Gastroesophageal sphincter (tissue), 4 donors: ENCODE measurements at regions not wholly inside any gene's neighbourhood (a gene's known extent, or its start where the extent isn't known, plus 50 kb on each side); places are given as distances from the start of the nearest gene placed in this dataset.
A peak's percentile ranks its signal among the peaks of the same experiment; 100 is the strongest.

Experiments used
- ATAC-seq: fragments of 150-250 bp; one replicate; pipeline ENCODE4 v1.9.1; 2016; ENCODE audit warnings: mild to moderate bottlenecking, moderate library complexity
- H3K27ac ChIP-seq, 4 donors: fragments of 200-600 bp; sonication (generic) in 3 of 4; 1 replicate in 3 of 4; 2 replicates in 1 of 4; pipeline ENCODE4 v1.5.1; 2016 to 2019
- H3K27me3 ChIP-seq: fragments of 200-600 bp; sonication (generic); one replicate; pipeline ENCODE4 v1.5.1; 2019
- H3K36me3 ChIP-seq, 2 donors: fragments of 200-600 bp; sonication (generic); one replicate each; pipeline ENCODE4 v1.5.1; 2019; ENCODE audit warnings: control low read depth in 1 of 2
- H3K4me1 ChIP-seq, 3 donors: fragments of 200-600 bp; sonication (generic); 1 replicate in 2 of 3; 2 replicates in 1 of 3; pipeline ENCODE4 v1.5.1; 2016 to 2019; ENCODE audit warnings: control low read depth in 2 of 3
- H3K4me3 ChIP-seq, 2 donors: fragments of 200-600 bp; sonication (generic); one replicate each; pipeline ENCODE4 v1.5.1; 2019; ENCODE audit warnings: mild to moderate bottlenecking in 1 of 2, moderate library complexity in 1 of 2
- H3K9me3 ChIP-seq, 3 donors: fragments of 200-600 bp; sonication (generic); one replicate each; pipeline ENCODE4 v1.5.1; 2017 to 2019; ENCODE audit warnings: control low read depth in 2 of 3
- EP300 ChIP-seq: sonication (generic); formaldehyde crosslinking; IDR thresholded peaks from one replicate; pipeline ENCODE4 v1.6.1; 2017; ENCODE audit warnings: antibody characterized with exemption, mild to moderate bottlenecking
- POLR2A ChIP-seq, 2 donors: fragments of 450-650 bp; IDR thresholded peaks; one replicate each; pipeline ENCODE4 v1.6.1; 2017; ENCODE audit warnings: antibody characterized with exemption in 2 of 2, mild to moderate bottlenecking in 2 of 2, moderate library complexity in 1 of 2
- POLR2AphosphoS5 ChIP-seq: sonication (generic); formaldehyde crosslinking; IDR thresholded peaks from one replicate; pipeline ENCODE4 v1.6.1; 2017; ENCODE audit warnings: antibody characterized with exemption
- WGBS, 2 donors: methylation state at CpG; one replicate each; pipeline ENCODE4 v1.1.5; 2018; ENCODE audit warnings: low coverage in 1 of 2; 5-methylcytosine and 5-hydroxymethylcytosine counted together
- TF ChIP-seq, protein P1 (sequence below), 4 experiments: fragments of 200-600 bp in 2 of 4; fragments of 450-650 bp in 2 of 4; sonication (generic) in 1 of 4; IDR thresholded peaks; one replicate each; pipeline ENCODE4 v1.5.1; 2017 to 2019; ENCODE audit warnings: antibody characterized with exemption in 4 of 4, mild to moderate bottlenecking in 2 of 4, moderate library complexity in 2 of 4

DNA sequence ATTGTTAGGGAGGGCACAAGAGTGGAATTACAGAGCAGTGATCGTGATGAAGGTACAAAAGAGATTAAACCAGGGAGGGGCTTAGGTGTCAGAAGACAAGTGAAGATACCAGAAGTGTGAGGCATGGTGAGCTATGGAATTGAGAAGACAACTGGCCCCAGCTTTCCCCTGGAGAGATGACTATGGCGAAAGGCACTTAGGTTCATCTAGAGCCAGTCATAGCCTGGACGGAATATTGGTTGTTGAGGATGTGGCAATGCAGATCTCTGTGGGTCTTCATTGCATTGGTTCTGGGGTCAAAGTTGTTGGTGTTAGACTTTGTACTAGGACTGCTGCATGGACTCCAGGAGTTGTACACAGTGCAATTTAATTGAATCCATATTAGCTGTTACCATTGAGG lies 115.7 kb downstream of the FASLG start:
- Histone ChIP-seq H3K4me3 (no peak overlapping the region), H3K27ac (peak overlapping the region in 3 of 4 donors; percentile 41 to 68 (median 57)), H3K27me3 (no peaks in the 10 kb centered on the region), H3K4me1 (no peaks in the 10 kb centered on the region), H3K9me3 (no peaks in the 10 kb centered on the region), H3K36me3 (no peaks in the 10 kb centered on the region)
- TF ChIP-seq, protein P1, sequence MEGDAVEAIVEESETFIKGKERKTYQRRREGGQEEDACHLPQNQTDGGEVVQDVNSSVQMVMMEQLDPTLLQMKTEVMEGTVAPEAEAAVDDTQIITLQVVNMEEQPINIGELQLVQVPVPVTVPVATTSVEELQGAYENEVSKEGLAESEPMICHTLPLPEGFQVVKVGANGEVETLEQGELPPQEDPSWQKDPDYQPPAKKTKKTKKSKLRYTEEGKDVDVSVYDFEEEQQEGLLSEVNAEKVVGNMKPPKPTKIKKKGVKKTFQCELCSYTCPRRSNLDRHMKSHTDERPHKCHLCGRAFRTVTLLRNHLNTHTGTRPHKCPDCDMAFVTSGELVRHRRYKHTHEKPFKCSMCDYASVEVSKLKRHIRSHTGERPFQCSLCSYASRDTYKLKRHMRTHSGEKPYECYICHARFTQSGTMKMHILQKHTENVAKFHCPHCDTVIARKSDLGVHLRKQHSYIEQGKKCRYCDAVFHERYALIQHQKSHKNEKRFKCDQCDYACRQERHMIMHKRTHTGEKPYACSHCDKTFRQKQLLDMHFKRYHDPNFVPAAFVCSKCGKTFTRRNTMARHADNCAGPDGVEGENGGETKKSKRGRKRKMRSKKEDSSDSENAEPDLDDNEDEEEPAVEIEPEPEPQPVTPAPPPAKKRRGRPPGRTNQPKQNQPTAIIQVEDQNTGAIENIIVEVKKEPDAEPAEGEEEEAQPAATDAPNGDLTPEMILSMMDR (IDR thresholded peaks at IDR 0.05) = no peak
- no peak for TF ChIP-seq POLR2A (IDR thresholded peaks at IDR 0.05)
- TF ChIP-seq POLR2AphosphoS5 = no peak
- TF ChIP-seq EP300 = no peak
- ATAC-seq = peak; percentile 24
- WGBS, 2 donors = 82 to 90% methylated on average over 1 to 3 of the region's 3 CpGs

DNA sequence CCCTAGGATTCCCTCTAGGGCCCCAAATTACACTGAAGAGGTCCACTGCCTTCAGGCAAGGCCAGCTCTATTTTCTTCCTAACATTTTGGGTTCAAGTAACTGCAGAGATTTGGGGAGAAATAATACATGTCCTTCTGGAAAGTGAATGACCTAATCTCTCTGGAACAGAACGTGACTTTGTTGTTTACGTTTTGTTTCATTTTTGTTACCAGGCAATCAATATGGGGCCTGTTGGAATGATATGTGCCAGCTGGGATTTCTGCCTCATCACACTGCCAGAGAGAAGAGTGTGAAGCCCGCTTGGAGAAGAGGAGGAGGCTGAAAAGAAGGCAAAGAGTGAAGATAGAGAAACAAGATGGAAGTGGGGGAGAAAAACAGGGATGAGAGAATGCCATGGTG lies 116.7 kb downstream of the FASLG start:
- WGBS, 2 donors = 23 to 28% methylated on average over 2 to 3 of the region's 3 CpGs
- Histone ChIP-seq H3K27me3 (no peaks in the 10 kb centered on the region), H3K27ac (peak overlapping the region in 3 of 4 donors; percentile 52 to 68 (median 57)), H3K4me1 (no peaks in the 10 kb centered on the region), H3K4me3 (no peak overlapping the region), H3K36me3 (no peaks in the 10 kb centered on the region), H3K9me3 (no peaks in the 10 kb centered on the region)
- TF ChIP-seq, protein P1 (IDR thresholded peaks at IDR 0.05) = no peak
- TF ChIP-seq EP300 (no peak), POLR2AphosphoS5 (peak; percentile 31)
- peak; percentile 74 for ATAC-seq

DNA sequence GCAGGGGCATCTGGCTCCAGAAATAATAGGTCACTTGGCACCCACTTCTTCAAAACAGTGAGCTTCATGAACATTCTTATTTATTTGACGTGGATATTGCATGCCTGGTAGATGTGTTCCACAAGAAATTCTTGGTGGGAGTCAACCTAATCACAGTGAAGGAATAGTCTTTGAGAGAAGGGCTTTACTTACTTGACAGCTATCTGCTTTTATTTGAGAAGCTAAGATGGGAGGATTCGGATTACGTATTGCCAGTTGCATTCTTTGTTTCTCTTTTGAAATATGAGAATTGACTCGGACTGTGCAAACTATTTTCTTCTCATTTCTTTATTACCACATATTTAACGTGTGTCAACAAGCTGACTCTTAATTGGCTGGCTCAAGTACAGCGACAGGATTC lies 117.2 kb downstream of the FASLG start:
- Histone ChIP-seq H3K36me3 (no peaks in the 10 kb centered on the region), H3K9me3 (no peaks in the 10 kb centered on the region), H3K27me3 (no peaks in the 10 kb centered on the region), H3K27ac (peak overlapping the region in 3 of 4 donors; percentile 52 to 68 (median 57)), H3K4me1 (no peaks in the 10 kb centered on the region), H3K4me3 (no peak overlapping the region)
- no peak for TF ChIP-seq EP300
- TF ChIP-seq POLR2A (IDR thresholded peaks at IDR 0.05) = no peak
- TF ChIP-seq, protein P1 (IDR thresholded peaks at IDR 0.05) = no peak
- no peak for TF ChIP-seq POLR2AphosphoS5
- WGBS, 2 donors = 74 to 86% methylated on average over 5 to 6 of the region's 6 CpGs
- peak; percentile 54 for ATAC-seq

DNA sequence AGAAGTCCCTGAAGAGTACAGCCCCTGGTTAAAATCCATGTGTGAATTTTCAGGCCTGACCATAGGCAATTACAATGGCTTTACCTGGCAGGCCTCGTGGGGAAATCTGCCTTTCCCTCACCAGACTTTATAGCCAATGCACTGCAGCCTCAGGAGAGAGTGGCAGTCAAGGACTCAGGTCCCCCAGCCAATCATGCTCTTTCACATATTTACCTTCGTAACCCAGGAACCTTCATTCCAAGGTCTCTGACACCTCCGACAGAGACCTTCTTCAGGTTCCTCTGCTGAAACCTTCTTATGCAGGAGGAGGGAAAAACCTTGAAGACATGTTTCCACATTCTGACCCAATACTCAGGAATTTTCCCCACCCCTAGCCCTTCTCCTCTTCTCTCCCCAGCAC lies 118.9 kb downstream of the FASLG start:
- TF ChIP-seq POLR2AphosphoS5 = no peak
- TF ChIP-seq, protein P1 (IDR thresholded peaks at IDR 0.05) = no peak
- H3K27ac ChIP-seq = no peak overlapping the region
- 74 to 100% methylated on average over 1 to 3 of the region's 3 CpGs for WGBS, 2 donors
- no peak for ATAC-seq
- H3K4me1 ChIP-seq = no peaks in the 10 kb centered on the region
- no peak overlapping the region for H3K4me3 ChIP-seq
- H3K27me3 ChIP-seq = no peaks in the 10 kb centered on the region
- no peaks in the 10 kb centered on the region for H3K36me3 ChIP-seq
- no peaks in the 10 kb centered on the region for H3K9me3 ChIP-seq

DNA sequence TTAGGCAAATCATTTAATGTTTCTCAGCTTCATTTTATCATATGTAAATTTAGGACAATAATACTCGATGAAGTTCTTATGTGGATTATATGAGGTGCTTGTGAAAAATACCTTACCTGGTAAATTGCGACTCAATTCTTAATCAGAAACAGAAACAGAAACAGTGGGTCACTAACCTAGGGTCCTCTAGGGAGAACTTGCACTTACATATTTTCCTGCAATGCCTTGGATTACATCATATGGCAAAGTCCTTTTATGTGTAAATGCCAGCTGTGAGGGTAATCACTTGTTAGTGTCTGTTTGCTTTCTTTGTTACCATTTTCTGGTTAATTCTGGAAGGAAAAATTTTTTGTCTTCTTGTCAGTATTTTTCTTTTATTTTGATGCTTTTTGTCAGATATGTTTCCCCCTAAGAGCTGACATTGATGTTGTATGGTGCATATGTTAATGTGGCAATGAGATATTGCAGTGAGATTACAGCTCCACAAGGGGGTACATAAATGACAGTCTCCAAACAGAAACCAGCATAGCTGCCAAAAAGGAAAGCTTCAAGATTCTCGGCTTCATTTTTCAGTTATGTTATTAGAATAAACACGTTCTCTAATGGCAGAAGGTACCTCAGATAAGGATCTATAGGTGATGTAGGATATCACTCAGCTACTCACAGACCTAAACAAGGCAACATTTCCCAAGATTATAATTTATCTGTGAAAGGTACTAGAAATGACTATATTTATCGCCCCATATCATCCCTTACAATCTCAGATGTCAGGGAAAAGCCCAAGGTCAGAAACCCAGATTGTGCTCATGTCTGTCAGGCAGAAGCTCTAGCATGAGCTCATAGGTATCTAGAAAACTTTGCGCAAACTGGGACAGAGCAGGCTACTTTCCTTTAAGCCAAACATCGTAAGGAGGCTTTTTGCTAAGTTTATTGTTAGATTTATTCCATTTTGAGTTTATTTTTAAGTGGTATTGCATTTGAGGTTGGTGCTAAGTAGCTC lies 119.9 kb downstream of the FASLG start:
- WGBS, 2 donors = 64 to 65% methylated on average over 7 of the region's 7 CpGs
- no peaks in the 10 kb centered on the region for H3K27me3 ChIP-seq
- ATAC-seq = no peak
- H3K9me3 ChIP-seq = peaks cover 0 to 9% (median 0%) of the 10 kb centered on the region in 3 donors
- peak overlapping the region in 2 of 4 donors; percentile 12 to 47 for H3K27ac ChIP-seq
- no peak overlapping the region for H3K4me3 ChIP-seq
- H3K36me3 ChIP-seq = no peaks in the 10 kb centered on the region
- TF ChIP-seq, protein P1 (IDR thresholded peaks at IDR 0.05) = no peak
- no peak for TF ChIP-seq POLR2A (IDR thresholded peaks at IDR 0.05)
- no peak for TF ChIP-seq POLR2AphosphoS5
- TF ChIP-seq EP300 = no peak
- H3K4me1 ChIP-seq = no peaks in the 10 kb centered on the region
